NCI-H526 (cell line): ENCODE measurements at regions not wholly inside any gene's neighbourhood (a gene's known extent, or its start where the extent isn't known, plus 50 kb on each side); places are given as distances from the start of the nearest gene placed in this dataset.
"Not testable (repeated sequence)": the region's sequence is repeated elsewhere in the genome, so short reads cannot be mapped to it uniquely, and the experiment has no call there.

Experiments
- DNase-seq, 2 experiments: peaks; one replicate each; lab custom pipeline; 2025; lab: John Stamatoyannopoulos, UW

GRCh38 chr4:184949020-184949419, 69.3 kb upstream of the HELT start:
- no peak for DNase-seq

DNA sequence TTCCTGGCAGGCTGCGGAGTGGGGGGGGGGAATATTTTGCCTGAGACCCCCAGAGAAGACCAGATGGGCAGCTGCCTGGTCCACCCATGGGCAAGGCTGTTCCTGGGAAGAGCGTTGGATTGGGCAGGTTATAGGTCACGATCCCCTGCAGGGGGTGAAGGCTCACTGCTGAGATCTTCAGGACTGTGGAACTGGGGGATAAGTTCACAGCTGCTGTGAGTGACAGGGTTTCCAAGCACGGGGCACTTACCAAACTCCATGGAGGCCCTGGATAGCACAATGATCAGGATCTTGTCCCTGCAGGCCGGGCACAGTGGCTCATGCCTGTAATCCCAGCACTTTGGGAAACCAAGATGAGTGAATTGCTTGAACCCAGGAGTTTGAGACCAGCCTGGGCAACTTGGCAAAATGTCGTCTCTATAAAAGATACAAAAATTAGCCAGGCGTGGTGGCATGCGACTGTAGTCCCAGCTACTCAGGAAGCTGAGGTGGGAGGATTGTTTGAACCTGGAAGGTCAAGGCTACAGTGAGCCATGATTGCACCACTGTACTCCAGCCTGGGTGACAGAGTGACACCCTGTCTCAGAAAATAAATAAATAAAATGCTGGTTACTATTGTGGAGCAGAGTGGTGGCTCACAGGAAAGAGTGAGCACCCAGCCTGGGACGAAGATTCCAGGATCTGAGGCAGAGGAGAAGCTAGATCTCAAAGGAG, 68.0 kb upstream of the HELT start:
- no peak for DNase-seq

- DNase-seq, result no peak
Measured at GRCh38 chr4:184950926-184951325, 67.4 kb upstream of the HELT start.

- DNase-seq, result no peak
Measured at GRCh38 chr4:184951668-184952160, 66.6 kb upstream of the HELT start.

- DNase-seq, result no peak
Measured at GRCh38 chr4:184952522-184952921, 65.8 kb upstream of the HELT start.

- no peak for DNase-seq
Measured at GRCh38 chr4:184953421-184953945, 64.8 kb upstream of the HELT start.

GRCh38 chr4:184953971-184954370, 64.3 kb upstream of the HELT start:
- no peak for DNase-seq

DNA sequence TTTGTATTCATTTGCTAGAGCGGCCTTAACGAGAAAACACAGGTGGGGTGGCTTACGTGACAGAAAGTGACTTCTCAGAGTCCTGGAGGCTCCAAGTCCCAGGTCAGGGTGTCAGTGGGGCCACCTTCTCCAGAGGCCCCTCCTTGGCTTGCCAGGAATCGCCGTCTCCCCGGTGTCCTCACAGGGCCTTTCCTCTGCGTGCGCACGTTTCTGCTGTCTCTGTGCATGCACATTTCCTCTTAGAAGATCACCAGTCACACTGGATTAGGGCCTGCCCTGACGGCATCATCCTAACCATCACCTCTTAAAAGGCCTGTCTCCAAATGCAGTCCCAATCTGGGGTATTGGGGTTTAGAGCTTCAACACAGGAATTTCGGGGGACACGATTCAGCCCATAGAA, 63.8 kb upstream of the HELT start:
- DNase-seq, result no peak

DNA sequence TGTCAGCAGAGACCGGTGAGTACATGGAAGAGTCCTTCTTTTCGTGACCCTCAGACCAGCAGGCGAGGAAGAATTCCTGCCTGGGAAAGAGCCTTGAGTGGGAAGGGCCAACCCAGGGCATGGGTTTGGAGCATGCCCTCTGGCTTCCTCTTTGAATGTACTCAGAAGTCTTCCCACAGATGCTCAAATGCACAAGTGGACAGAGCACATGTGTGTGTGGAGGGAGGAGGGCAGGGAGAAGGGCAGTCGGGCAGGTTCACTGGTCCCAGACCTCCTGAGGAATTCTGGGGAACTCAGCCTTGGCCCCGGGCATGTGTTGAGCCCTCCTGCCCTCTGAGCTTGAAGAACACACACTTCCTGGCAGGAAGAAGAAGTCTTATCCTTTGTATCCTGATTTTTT, 63.2 kb upstream of the HELT start:
- DNase-seq, result no peak

GRCh38 chr4:184955636-184956035, 62.7 kb upstream of the HELT start:
- DNase-seq, result no peak

- no peak for DNase-seq
Measured at GRCh38 chr4:184957446-184958115, 60.7 kb upstream of the HELT start.

DNA sequence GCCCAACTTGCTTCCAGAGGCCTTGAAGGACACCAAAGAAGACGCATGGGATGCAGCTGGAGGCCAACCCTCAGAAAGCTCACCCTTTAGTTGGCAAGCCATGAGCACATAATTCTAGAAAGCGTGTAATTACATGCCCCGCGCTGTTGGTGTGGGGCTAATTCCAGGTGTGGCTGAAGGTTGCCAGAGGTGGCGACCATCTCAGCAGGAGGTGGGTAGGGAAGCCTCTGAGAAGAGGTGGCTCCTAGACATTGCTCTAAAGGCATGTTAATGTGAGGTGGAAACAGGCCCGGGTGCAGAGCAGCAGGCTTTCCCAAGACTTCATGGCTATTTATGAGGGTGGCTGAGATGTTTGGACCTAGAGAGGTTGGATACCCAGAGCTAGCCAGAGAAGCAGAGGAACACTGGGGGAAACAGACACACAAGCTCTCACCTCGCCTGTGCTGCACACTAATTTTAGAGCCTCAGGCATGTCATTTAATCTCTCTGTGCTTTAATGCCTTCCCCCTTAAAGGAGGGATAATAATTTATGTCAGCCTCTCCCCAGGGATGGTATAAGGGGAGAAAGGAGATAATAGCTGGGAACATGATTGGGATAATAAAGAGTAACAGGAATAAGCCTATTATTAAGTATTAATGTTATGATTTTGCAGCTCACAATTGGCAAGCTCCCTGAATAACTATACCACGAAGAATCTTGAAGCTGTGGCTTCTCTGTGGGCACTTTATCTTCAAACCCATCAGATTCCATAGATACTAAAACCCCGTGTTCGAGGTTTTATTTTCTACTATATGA, 60.0 kb upstream of the HELT start:
- no peak for DNase-seq

- DNase-seq, result no peak
Measured at GRCh38 chr4:184958923-184959210, 59.4 kb upstream of the HELT start.

DNA sequence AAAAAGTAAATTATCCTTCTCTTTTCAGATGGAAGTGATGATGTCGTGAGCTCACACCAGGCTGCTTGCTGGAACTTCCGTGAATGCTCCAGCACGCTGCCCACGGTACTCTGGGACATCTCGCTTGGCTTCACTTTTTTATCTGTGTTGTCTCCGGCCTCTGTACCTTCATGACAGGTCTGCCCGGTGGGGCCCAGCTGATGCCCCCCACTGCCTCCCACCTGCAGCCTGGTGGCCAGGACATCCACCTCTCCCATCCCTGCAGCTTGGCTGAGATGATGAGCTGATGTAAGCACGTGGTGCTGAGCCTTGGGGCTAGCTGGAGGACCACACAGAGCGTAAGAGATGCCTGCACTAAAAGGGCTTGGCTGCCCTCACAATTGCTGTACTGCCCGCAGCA, 59.0 kb upstream of the HELT start:
- DNase-seq, result no peak

DNA sequence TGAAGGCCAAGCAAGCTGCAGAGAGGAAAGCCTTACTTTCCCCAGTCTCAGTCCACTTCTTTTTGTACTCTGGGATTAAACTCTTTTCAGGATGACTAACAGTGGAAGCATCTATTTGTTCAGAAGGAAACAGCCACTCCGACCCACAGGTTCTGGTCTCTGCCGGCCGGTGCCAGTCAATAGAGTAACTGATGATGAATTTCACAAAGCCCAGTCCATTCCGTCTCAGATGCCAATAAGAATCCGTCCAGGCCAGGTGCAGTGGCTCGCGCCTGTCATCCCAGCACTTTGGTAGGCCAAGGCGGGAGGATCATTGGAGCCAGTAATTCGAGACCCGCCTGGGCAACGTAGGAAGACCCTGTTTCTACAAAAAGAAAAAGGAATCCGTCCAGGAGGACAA, 58.5 kb upstream of the HELT start:
- no peak for DNase-seq

DNA sequence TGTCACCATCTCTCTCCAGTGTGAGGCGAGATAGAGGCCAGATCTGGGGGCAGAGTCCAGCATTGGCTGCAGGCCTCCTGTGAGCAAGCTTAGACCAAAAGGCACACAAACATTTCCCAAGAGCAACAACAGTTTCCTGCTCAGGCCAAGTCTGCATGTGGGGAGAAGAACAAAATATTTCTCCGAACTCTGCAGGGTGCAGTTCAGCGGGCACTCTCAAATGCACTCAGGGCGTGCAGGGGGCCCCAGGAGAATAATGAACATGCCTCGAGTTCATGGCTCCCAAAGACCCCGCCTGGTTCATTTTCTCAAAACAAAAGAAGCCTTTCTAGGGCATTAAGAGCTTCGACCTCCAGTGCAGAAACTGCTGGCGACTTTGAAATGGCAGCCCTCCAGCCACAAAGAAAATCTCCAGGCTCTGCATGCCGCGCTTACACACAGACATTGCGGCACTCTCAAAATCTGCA, 57.8 kb upstream of the HELT start:
- no peak for DNase-seq

DNA sequence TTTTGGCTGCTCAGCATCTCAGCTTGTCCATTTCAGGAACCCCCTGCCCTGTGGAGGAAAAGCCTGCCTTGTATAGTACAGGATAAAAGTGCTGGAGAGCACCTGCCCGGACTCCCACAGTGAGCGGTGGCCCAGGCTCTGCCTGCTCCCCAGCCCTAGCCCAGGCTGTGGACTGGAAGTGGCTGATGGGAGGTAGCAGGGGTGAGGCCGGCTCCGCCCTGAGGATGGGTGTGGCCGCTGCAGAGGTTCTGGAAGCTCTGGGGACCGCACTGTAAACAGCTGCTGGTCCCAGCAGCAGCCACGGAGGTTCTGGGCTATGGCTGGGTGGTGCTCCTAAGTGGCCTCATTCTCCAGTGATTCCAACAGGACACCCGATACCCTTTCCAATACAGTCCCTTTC, 56.6 kb upstream of the HELT start:
- DNase-seq, result peak; percentile 18 to 74

- no peak for DNase-seq
Measured at GRCh38 chr4:184962125-184962638, 56.1 kb upstream of the HELT start.

- DNase-seq, result not testable (repeated sequence)
Measured at GRCh38 chr4:184965230-184966050, 52.9 kb upstream of the HELT start.

DNA sequence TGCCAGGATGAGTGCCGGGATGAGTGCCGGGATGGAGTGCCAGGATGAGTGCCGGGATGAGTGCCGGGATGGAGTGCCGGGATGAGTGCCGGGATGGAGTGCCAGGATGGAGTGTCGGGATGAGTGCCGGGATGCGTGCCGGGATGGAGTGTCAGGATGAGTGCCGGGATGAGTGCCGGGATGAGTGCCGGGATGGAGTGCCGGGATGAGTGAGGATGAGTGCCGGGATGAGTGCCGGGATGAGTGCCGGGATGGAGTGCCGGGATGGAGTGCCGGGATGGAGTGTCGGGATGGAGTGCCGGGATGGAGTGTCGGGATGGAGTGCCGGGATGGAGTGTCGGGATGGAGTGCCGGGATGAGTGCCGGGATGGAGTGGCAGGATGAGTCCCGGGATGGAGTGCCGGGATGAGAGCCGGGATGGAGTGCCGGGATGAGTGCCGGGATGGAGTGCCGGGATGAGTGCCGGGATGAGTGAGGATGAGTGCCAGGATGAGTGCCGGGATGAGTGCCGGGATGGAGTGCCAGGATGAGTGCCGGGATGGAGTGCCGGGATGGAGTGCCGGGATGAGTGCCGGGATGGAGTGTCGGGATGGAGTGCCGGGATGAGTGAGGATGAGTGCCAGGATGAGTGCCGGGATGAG, 52.1 kb upstream of the HELT start:
- DNase-seq, result not testable (repeated sequence)

DNA sequence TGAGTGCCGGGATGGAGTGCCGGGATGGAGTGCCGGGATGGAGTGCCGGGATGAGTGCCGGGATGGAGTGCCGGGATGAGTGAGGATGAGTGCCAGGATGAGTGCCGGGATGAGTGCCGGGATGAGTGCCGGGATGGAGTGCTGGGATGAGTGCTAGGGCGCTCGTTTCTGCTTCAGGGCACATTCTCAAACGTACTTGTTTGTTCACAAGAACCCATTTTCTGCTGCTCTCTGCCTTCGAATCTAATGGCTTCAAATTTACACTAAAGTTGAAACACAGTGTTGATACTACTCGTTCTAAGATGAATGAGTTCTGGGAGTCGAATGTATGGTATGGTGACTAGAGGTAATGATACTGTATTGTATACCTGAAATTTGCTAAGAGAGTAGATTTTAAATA, 50.6 kb upstream of the HELT start:
- DNase-seq, result not testable (repeated sequence)
